Smooth muscle cell (in vitro differentiated cells): ENCODE measurements at regions not wholly inside any gene's neighbourhood (a gene's known extent, or its start where the extent isn't known, plus 50 kb on each side); places are given as distances from the start of the nearest gene placed in this dataset.

Experiments
- DNase-seq: peaks from one replicate; lab custom pipeline; 2025; ENCODE audit not compliant: unreplicated experiment; lab: John Stamatoyannopoulos, UW
- H2AFZ ChIP-seq: fragments of 200-600 bp; sonication (generic); 2 replicates; pipeline ENCODE4 v1.6.0; 2016; ENCODE audit warnings: antibody characterized with exemption, low read depth, mild to moderate bottlenecking
- H3F3A ChIP-seq: fragments of 200-600 bp; sonication (generic); 2 replicates; pipeline ENCODE4 v1.6.0; 2017; ENCODE audit warnings: antibody characterized with exemption, low read depth
- H3K27ac ChIP-seq: fragments of 200-600 bp; sonication (generic); 2 replicates; pipeline ENCODE4 v1.5.1; 2016; ENCODE audit warnings: low read depth, mild to moderate bottlenecking
- H3K27me3 ChIP-seq: fragments of 200-600 bp; sonication (generic); 2 replicates; pipeline ENCODE4 v1.6.1; 2016; ENCODE audit warnings: low read depth, mild to moderate bottlenecking
- H3K36me3 ChIP-seq: fragments of 200-600 bp; sonication (generic); 2 replicates; pipeline ENCODE4 v1.5.1; 2016; ENCODE audit warnings: low read depth
- H3K4me1 ChIP-seq: fragments of 200-600 bp; sonication (generic); 2 replicates; pipeline ENCODE4 v1.5.1; 2016; ENCODE audit warnings: low read depth
- H3K4me2 ChIP-seq: fragments of 200-600 bp; sonication (generic); 2 replicates; pipeline ENCODE4 v1.6.0; 2016; ENCODE audit warnings: mild to moderate bottlenecking
- H3K4me3 ChIP-seq: fragments of 200-600 bp; sonication (generic); 2 replicates; pipeline ENCODE4 v1.5.1; 2016; ENCODE audit warnings: mild to moderate bottlenecking
- H3K79me2 ChIP-seq: fragments of 200-600 bp; sonication (generic); 2 replicates; pipeline ENCODE4 v1.6.0; 2016; ENCODE audit warnings: low read depth, mild to moderate bottlenecking
- H3K9ac ChIP-seq: fragments of 200-600 bp; sonication (generic); 2 replicates; pipeline ENCODE4 v1.6.0; 2016; ENCODE audit warnings: low read depth
- H3K9me3 ChIP-seq: fragments of 200-600 bp; sonication (generic); replicated peaks from 2 replicates; pipeline ENCODE4 v1.5.1; 2016; ENCODE audit warnings: low read depth
- H4K20me1 ChIP-seq: fragments of 200-600 bp; sonication (generic); 2 replicates; pipeline ENCODE4 v1.6.0; 2016; ENCODE audit warnings: low read depth
- WGBS: methylation state at CpG from one replicate; pipeline ENCODE4 v1.1.7; 2016; ENCODE audit warnings: low lambda C conversion rate; 5-methylcytosine and 5-hydroxymethylcytosine counted together
- TF ChIP-seq, protein P1 (sequence below): fragments of 200-600 bp; sonication (generic); IDR thresholded peaks from 2 replicates; pipeline ENCODE4 v1.5.1; 2017; ENCODE audit warnings: borderline replicate concordance, mild to moderate bottlenecking, antibody characterized with exemption; ENCODE audit not compliant: insufficient read depth, poor library complexity, severe bottlenecking

DNA sequence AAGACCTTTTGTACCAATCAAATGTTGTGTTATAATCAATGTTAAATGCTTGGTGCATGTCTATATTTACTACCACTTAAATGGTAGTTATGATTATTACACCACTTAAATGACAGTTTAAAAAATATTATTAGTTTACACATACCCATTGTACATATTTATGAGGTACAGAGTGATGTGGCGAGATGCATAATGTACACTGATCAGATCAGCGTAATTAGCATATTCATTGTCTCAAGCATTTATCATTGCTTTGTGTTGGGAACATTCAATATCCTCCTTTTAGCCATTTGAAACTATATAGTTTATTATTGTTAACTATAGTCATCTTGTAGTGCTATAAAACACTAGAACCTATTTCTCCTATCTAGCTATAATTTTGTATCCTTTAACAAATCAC is 434.4 kb upstream of the ACTBL2 start:
- Histone ChIP-seq H3K36me3 (no peaks in the 10 kb centered on the region), H3K9me3 (no peaks in the 10 kb centered on the region), H2AFZ (no peak overlapping the region), H3K4me2 (no peak overlapping the region), H3K27ac (no peak overlapping the region), H3K4me1 (no peaks in the 10 kb centered on the region), H3K4me3 (no peak overlapping the region), H3K27me3 (no peaks in the 10 kb centered on the region), H3F3A (no peaks in the 10 kb centered on the region), H3K79me2 (no peaks in the 10 kb centered on the region), H4K20me1 (no peaks in the 10 kb centered on the region), H3K9ac (no peak overlapping the region)
- no peak for DNase-seq
- TF ChIP-seq, protein P1, sequence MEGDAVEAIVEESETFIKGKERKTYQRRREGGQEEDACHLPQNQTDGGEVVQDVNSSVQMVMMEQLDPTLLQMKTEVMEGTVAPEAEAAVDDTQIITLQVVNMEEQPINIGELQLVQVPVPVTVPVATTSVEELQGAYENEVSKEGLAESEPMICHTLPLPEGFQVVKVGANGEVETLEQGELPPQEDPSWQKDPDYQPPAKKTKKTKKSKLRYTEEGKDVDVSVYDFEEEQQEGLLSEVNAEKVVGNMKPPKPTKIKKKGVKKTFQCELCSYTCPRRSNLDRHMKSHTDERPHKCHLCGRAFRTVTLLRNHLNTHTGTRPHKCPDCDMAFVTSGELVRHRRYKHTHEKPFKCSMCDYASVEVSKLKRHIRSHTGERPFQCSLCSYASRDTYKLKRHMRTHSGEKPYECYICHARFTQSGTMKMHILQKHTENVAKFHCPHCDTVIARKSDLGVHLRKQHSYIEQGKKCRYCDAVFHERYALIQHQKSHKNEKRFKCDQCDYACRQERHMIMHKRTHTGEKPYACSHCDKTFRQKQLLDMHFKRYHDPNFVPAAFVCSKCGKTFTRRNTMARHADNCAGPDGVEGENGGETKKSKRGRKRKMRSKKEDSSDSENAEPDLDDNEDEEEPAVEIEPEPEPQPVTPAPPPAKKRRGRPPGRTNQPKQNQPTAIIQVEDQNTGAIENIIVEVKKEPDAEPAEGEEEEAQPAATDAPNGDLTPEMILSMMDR: no peak
- WGBS: 47% methylated on average over 2 of the region's 2 CpGs

DNA sequence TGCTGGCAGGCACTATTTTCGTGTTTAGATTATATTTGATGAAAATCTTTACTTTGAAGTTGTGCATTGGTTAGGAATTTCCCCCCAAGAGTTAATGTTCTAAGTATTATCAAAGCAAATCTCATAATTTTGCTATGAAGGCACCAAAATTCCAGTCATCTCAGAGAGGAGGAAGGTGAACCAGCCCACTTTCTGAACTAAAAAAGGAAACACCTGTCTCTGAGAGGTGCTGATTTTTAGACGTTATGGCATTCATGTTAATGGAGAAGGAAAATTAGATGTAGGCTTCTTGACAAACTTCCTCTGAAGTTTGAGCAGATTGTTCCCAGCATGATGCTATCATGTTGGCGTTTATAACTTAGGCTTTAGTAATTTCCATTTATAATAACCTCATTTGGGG is 432.9 kb upstream of the ACTBL2 start:
- Histone ChIP-seq H3K9me3 (no peaks in the 10 kb centered on the region), H4K20me1 (no peaks in the 10 kb centered on the region), H3K4me1 (no peaks in the 10 kb centered on the region), H3K36me3 (no peaks in the 10 kb centered on the region), H3K27me3 (no peaks in the 10 kb centered on the region), H3F3A (no peaks in the 10 kb centered on the region), H3K79me2 (no peaks in the 10 kb centered on the region), H2AFZ (no peak overlapping the region), H3K4me3 (no peak overlapping the region), H3K27ac (no peak overlapping the region), H3K9ac (no peak overlapping the region), H3K4me2 (no peak overlapping the region)
- WGBS: 79% methylated on average over 3 of the region's 3 CpGs
- TF ChIP-seq, protein P1: no peak
- no peak for DNase-seq

GRCh38 chr5:57911438-57911837 is 428.8 kb upstream of the ACTBL2 start:
- Histone ChIP-seq H3K27me3 (no peaks in the 10 kb centered on the region), H3K27ac (no peak overlapping the region), H3K79me2 (no peaks in the 10 kb centered on the region), H3F3A (no peaks in the 10 kb centered on the region), H3K4me2 (no peak overlapping the region), H3K36me3 (no peaks in the 10 kb centered on the region), H2AFZ (no peak overlapping the region), H4K20me1 (no peaks in the 10 kb centered on the region), H3K9ac (no peak overlapping the region), H3K4me3 (no peak overlapping the region), H3K9me3 (no peaks in the 10 kb centered on the region), H3K4me1 (no peaks in the 10 kb centered on the region)
- DNase-seq: no peak
- TF ChIP-seq, protein P1: no peak
- 47% methylated on average over 2 of the region's 2 CpGs for WGBS

- Histone ChIP-seq H3F3A (no peaks in the 10 kb centered on the region), H3K9ac (no peak overlapping the region), H3K27me3 (no peaks in the 10 kb centered on the region), H3K4me2 (no peak overlapping the region), H3K27ac (no peak overlapping the region), H3K36me3 (no peaks in the 10 kb centered on the region), H3K4me1 (no peaks in the 10 kb centered on the region), H4K20me1 (no peaks in the 10 kb centered on the region), H2AFZ (no peak overlapping the region), H3K79me2 (no peaks in the 10 kb centered on the region), H3K4me3 (no peak overlapping the region), H3K9me3 (no peaks in the 10 kb centered on the region)
- TF ChIP-seq, protein P1: no peak
- WGBS: 94% methylated on average over 6 of the region's 6 CpGs
- no peak for DNase-seq
Observed at GRCh38 chr5:57906671-57907070, 424.1 kb upstream of the ACTBL2 start.
